Lower lobe of right lung (tissue), 2 donors: ENCODE measurements at regions not wholly inside any gene's neighbourhood (a gene's known extent, or its start where the extent isn't known, plus 50 kb on each side); places are given as distances from the start of the nearest gene placed in this dataset.

Experiments
- ATAC-seq, 2 donors: fragments of 200-7000 bp; cut with Tn5 transposase; one replicate each; pipeline ENCODE4 v1.9.1; 2020 to 2022; ENCODE audit warnings: mild to moderate bottlenecking in 2 of 2, moderate library complexity in 2 of 2
- DNase-seq: peaks from one replicate; pipeline ENCODE4 v3.0.0-alpha.2; 2020
- H3K27ac ChIP-seq: fragments of 200-600 bp; one replicate; pipeline ENCODE4 v1.8.0; 2022
- H3K27me3 ChIP-seq: fragments of 200-600 bp; one replicate; pipeline ENCODE4 v1.8.0; 2022; ENCODE audit warnings: low read depth
- H3K36me3 ChIP-seq: fragments of 200-600 bp; one replicate; pipeline ENCODE4 v1.8.0; 2022; ENCODE audit warnings: mild to moderate bottlenecking
- H3K4me1 ChIP-seq: fragments of 200-600 bp; one replicate; pipeline ENCODE4 v1.8.0; 2022
- H3K4me3 ChIP-seq: fragments of 200-600 bp; one replicate; pipeline ENCODE4 v1.8.0; 2022; ENCODE audit warnings: mild to moderate bottlenecking
- H3K9me3 ChIP-seq: fragments of 200-600 bp; one replicate; pipeline ENCODE4 v1.8.0; 2022
- intact Hi-C: fragments of 100-400 bp; cut with DNase I; formaldehyde crosslinking; loops from one replicate; pipeline ENCODE4 v1.11.0; 2022
- TF ChIP-seq, protein P1 (sequence below): fragments of 200-600 bp; IDR thresholded peaks from one replicate; pipeline ENCODE4 v1.8.0; 2022; ENCODE audit warnings: antibody characterized with exemption, mild to moderate bottlenecking
- donor health status: DM: no; HTN: yes; CAD: no; lungs with severe emphysema.

- Histone ChIP-seq H3K27me3 (no peaks in the 10 kb centered on the region), H3K4me1 (peaks cover 22% of the 10 kb centered on the region), H3K4me3 (no peak overlapping the region), H3K36me3 (no peaks in the 10 kb centered on the region), H3K9me3 (no peaks in the 10 kb centered on the region), H3K27ac (no peak overlapping the region)
- ATAC-seq (no peak), DNase-seq (no peak)
- intact Hi-C loops, result no loop called here
- TF ChIP-seq, protein P1, sequence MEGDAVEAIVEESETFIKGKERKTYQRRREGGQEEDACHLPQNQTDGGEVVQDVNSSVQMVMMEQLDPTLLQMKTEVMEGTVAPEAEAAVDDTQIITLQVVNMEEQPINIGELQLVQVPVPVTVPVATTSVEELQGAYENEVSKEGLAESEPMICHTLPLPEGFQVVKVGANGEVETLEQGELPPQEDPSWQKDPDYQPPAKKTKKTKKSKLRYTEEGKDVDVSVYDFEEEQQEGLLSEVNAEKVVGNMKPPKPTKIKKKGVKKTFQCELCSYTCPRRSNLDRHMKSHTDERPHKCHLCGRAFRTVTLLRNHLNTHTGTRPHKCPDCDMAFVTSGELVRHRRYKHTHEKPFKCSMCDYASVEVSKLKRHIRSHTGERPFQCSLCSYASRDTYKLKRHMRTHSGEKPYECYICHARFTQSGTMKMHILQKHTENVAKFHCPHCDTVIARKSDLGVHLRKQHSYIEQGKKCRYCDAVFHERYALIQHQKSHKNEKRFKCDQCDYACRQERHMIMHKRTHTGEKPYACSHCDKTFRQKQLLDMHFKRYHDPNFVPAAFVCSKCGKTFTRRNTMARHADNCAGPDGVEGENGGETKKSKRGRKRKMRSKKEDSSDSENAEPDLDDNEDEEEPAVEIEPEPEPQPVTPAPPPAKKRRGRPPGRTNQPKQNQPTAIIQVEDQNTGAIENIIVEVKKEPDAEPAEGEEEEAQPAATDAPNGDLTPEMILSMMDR, result no peak
Observed at GRCh38 chr1:232568906-232569553, 60.9 kb downstream of the SIPA1L2 start.

- no peak overlapping the region for H3K27ac ChIP-seq
- no peak overlapping the region for H3K4me3 ChIP-seq
- TF ChIP-seq, protein P1, result no peak
- intact Hi-C loops, result no loop called here
- H3K4me1 ChIP-seq, result peaks cover 22% of the 10 kb centered on the region
- ATAC-seq (no peak), DNase-seq (no peak)
- no peaks in the 10 kb centered on the region for H3K36me3 ChIP-seq
- no peaks in the 10 kb centered on the region for H3K27me3 ChIP-seq
- H3K9me3 ChIP-seq, result no peaks in the 10 kb centered on the region
Observed at GRCh38 chr1:232568331-232568852, 61.5 kb downstream of the SIPA1L2 start.

- no peaks in the 10 kb centered on the region for H3K9me3 ChIP-seq
- DNase-seq (no peak), ATAC-seq (no peak)
- intact Hi-C loops, result no loop called here
- peaks cover 22% of the 10 kb centered on the region for H3K4me1 ChIP-seq
- TF ChIP-seq, protein P1, result no peak
- no peak overlapping the region for H3K27ac ChIP-seq
- no peak overlapping the region for H3K4me3 ChIP-seq
- no peaks in the 10 kb centered on the region for H3K36me3 ChIP-seq
- H3K27me3 ChIP-seq, result no peaks in the 10 kb centered on the region
Observed at GRCh38 chr1:232566093-232566492, 63.8 kb downstream of the SIPA1L2 start.

GRCh38 chr1:232562855-232563510 is 67.0 kb downstream of the SIPA1L2 start:
- TF ChIP-seq, protein P1, result no peak
- H3K36me3 ChIP-seq, result no peaks in the 10 kb centered on the region
- ATAC-seq (no peak), DNase-seq (no peak)
- no peaks in the 10 kb centered on the region for H3K27me3 ChIP-seq
- no peak overlapping the region for H3K27ac ChIP-seq
- no peaks in the 10 kb centered on the region for H3K9me3 ChIP-seq
- intact Hi-C loops, result no loop called here
- H3K4me3 ChIP-seq, result no peak overlapping the region
- H3K4me1 ChIP-seq, result peaks cover 8% of the 10 kb centered on the region

DNA sequence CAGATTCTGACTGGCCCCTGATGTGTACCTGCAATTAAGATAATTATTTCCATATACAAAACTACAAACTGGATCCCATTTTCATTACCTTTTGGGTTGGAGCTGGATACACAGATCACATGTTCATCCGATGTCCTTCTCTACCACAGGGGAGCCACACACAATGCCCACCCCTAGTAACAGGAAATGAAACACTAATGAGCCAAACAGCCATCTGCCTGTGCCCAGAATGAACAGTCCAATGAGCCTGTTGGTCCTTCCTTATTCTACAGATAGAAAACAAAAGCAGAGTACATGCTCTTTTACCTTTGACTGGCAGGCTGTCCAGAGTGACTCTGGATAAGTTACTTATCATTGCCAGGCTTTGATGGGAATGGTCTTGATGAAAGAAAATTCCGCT is 68.6 kb downstream of the SIPA1L2 start:
- H3K4me1 ChIP-seq, result peaks cover 6% of the 10 kb centered on the region
- ATAC-seq, result no peak
- H3K9me3 ChIP-seq, result no peaks in the 10 kb centered on the region
- no peak overlapping the region for H3K27ac ChIP-seq
- H3K27me3 ChIP-seq, result no peaks in the 10 kb centered on the region
- intact Hi-C loops, result no loop called here
- H3K4me3 ChIP-seq, result no peak overlapping the region
- no peaks in the 10 kb centered on the region for H3K36me3 ChIP-seq
- no peak for DNase-seq
- TF ChIP-seq, protein P1, result no peak
